A549 (cell line): ENCODE measurements at regions not wholly inside any gene's neighbourhood (a gene's known extent, or its start where the extent isn't known, plus 50 kb on each side); places are given as distances from the start of the nearest gene placed in this dataset.

ENCODE experiments used
- ATAC-seq, 2 experiments: fragments of 200-7000 bp in 1 of 2; fragments of >200 bp in 1 of 2; cut with Nextera tagmentation in 1 of 2; cut with Tn5 transposase in 1 of 2; 3 replicates each; pipeline versions ENCODE4 v1.8.0 to v1.9.1; 2018 to 2020; ENCODE audit warnings: mild to moderate bottlenecking in 1 of 2, moderate library complexity in 1 of 2
- CTCF ChIA-PET: fragments of 300-600 bp; sonication (Branson Sonifier 250); formaldehyde crosslinking; extraction: SDS; loops from one replicate; lab custom pipeline; 2021; ENCODE audit warnings: antibody characterized with exemption, inconsistent platforms; lab: Yijun Ruan, JAX
- POLR2A ChIA-PET: fragments of 350-600 bp; formaldehyde crosslinking; extraction: SDS; loops from one replicate; lab custom pipeline; 2021; ENCODE audit warnings: antibody characterized with exemption, inconsistent platforms; lab: Yijun Ruan, JAX
- DNase-seq, 2 experiments: peaks; one replicate each; pipeline versions ENCODE4 v3.0.0 to v3.0.0-alpha.2; 2011 to 2016; ENCODE audit warnings: low read depth in 1 of 2, low spot score in 1 of 2
- FAIRE-seq: peaks from 2 replicates; lab custom pipeline; 2011; peaks lifted over from hg19 to GRCh38; lab: Jason Lieb, UNC
- H3K27ac ChIP-seq, 2 experiments: fragments of >200 bp; sonication (Bioruptor Twin); formaldehyde crosslinking; 3 replicates each; pipeline ENCODE4 v1.5.1; 2016 to 2017
- H3K4me1 ChIP-seq: fragments of >200 bp; sonication (Bioruptor Twin); formaldehyde crosslinking; 3 replicates; pipeline ENCODE4 v1.6.1; 2016
- H3K4me2 ChIP-seq: fragments of >200 bp; sonication (Bioruptor Twin); formaldehyde crosslinking; 3 replicates; pipeline ENCODE4 v1.6.1; 2016
- H3K4me3 ChIP-seq: fragments of >200 bp; sonication (Bioruptor Twin); formaldehyde crosslinking; 3 replicates; pipeline ENCODE4 v1.5.1; 2016
- H3K9me3 ChIP-seq: fragments of >200 bp; sonication (Bioruptor Twin); formaldehyde crosslinking; 3 replicates; pipeline ENCODE4 v1.6.1; 2016
- BCL3 ChIP-seq: fragments of >200 bp; sonication (Bioruptor Twin); formaldehyde crosslinking; IDR thresholded peaks from 3 replicates; pipeline ENCODE4 v1.6.1; 2016
- CBX8 ChIP-seq: fragments of 200-600 bp; sonication (generic); IDR thresholded peaks from 2 replicates; pipeline ENCODE4 v1.6.1; 2016
- CHD4 ChIP-seq: fragments of 200-600 bp; sonication (generic); IDR thresholded peaks from 2 replicates; pipeline ENCODE4 v1.6.1; 2016; ENCODE audit warnings: antibody characterized with exemption, mild to moderate bottlenecking, borderline replicate concordance
- FOSB ChIP-seq: fragments of 250-450 bp; sonication (Bioruptor Pico); IDR thresholded peaks from 2 replicates; pipeline ENCODE4 v1.5.0; 2020; ENCODE audit warnings: mild to moderate bottlenecking, moderate library complexity
- FOSL2 ChIP-seq, 2 experiments: fragments of 450-650 bp in 1 of 2; fragments of >200 bp in 1 of 2; sonication (Bioruptor Twin) in 1 of 2; formaldehyde crosslinking; IDR thresholded peaks; 2 replicates each; pipeline versions ENCODE4 v1.5.0 to v1.6.1; 2016 to 2020; ENCODE audit warnings: mild to moderate bottlenecking in 1 of 2, moderate library complexity in 1 of 2
- HEYL ChIP-seq: fragments of 250-450 bp; sonication (Bioruptor Pico); IDR thresholded peaks from 2 replicates; pipeline ENCODE4 v1.8.0; 2021; ENCODE audit warnings: mild to moderate bottlenecking, moderate library complexity
- HOXB5 ChIP-seq: fragments of 250-450 bp; sonication (Bioruptor Pico); IDR thresholded peaks from 2 replicates; pipeline ENCODE4 v1.5.0; 2020; ENCODE audit warnings: mild to moderate bottlenecking, moderate library complexity
- JUN ChIP-seq, 2 experiments: fragments of >200 bp; sonication (Bioruptor Twin); formaldehyde crosslinking; IDR thresholded peaks; 2 replicates in 1 of 2; 3 replicates in 1 of 2; pipeline ENCODE4 v1.6.1; 2016 to 2017
- KDM1A ChIP-seq: fragments of 200-600 bp; sonication (generic); IDR thresholded peaks from 2 replicates; pipeline ENCODE4 v1.6.1; 2016; ENCODE audit warnings: low read depth, mild to moderate bottlenecking
- MAFK ChIP-seq: fragments of 450-650 bp; IDR thresholded peaks from 2 replicates; pipeline ENCODE4 v1.6.1; 2014; ENCODE audit not compliant: partially characterized antibody
- NR3C1 ChIP-seq: fragments of >200 bp; sonication (Bioruptor Twin); formaldehyde crosslinking; IDR thresholded peaks from 3 replicates; pipeline ENCODE4 v1.6.1; 2017
- REST ChIP-seq: fragments of 200-600 bp; sonication (generic); IDR thresholded peaks from 2 replicates; pipeline ENCODE4 v1.6.1; 2016; ENCODE audit warnings: antibody characterized with exemption, mild to moderate bottlenecking, moderate library complexity
- TP53 ChIP-seq: fragments of 250-450 bp; sonication (Bioruptor Pico); IDR thresholded peaks from 2 replicates; pipeline ENCODE4 v1.5.0; 2021; ENCODE audit warnings: mild to moderate bottlenecking, moderate library complexity
- ZSCAN20 ChIP-seq: fragments of 250-450 bp; sonication (Bioruptor Pico); IDR thresholded peaks from 2 replicates; pipeline ENCODE4 v1.8.0; 2022; ENCODE audit warnings: mild to moderate bottlenecking, moderate library complexity
- WGBS: methylation state at CpG from one replicate; pipeline ENCODE4 v1.1.6; 2017; ENCODE audit errors: missing lambda C conversion rate; 5-methylcytosine and 5-hydroxymethylcytosine counted together

DNA sequence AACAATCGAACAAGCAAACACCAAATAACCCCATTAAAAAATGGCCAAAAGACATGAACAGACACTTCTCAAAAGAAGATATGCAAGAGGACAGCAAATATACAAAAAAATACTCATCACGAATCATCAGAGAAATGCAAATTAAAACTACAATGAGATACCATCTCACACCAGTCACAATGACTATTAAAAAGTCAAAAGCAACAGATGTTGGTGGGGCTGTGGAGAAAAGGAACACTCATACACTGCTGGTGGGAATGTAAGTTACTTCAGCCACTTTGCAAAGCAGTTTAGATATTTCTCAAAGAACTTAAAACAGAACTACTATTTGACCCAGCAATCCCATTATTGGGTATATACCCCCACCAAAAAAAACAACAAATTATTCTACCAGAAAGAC lies 51.3 kb upstream of the FLI1 start:
- no peak overlapping the region for H3K4me2 ChIP-seq
- FAIRE-seq: no peak
- no peak overlapping the region for H3K27ac ChIP-seq
- DNase-seq: no peak
- no peak for TF ChIP-seq CHD4
- TF ChIP-seq NR3C1: no peak
- no peak for TF ChIP-seq FOSL2 (IDR thresholded peaks at IDR 0.05)
- no peak for TF ChIP-seq FOSL2 (CRISPR knock-in tag; IDR thresholded peaks at IDR 0.05)
- no peak for TF ChIP-seq HOXB5 (CRISPR knock-in tag)
- no peak for TF ChIP-seq MAFK
- TF ChIP-seq ZSCAN20 (CRISPR knock-in tag): no peak
- TF ChIP-seq HEYL (CRISPR knock-in tag): no peak
- TF ChIP-seq REST: no peak
- TF ChIP-seq CBX8: no peak
- TF ChIP-seq BCL3: no peak
- TF ChIP-seq FOSB: no peak
- H3K4me1 ChIP-seq: no peaks in the 10 kb centered on the region
- no peak for ATAC-seq
- H3K4me3 ChIP-seq: no peak overlapping the region
- ChIA-PET CTCF (no interaction called here), POLR2A (no interaction called here)
- 34% methylated on average over 2 of the region's 2 CpGs for WGBS
- H3K9me3 ChIP-seq: no peaks in the 10 kb centered on the region

DNA sequence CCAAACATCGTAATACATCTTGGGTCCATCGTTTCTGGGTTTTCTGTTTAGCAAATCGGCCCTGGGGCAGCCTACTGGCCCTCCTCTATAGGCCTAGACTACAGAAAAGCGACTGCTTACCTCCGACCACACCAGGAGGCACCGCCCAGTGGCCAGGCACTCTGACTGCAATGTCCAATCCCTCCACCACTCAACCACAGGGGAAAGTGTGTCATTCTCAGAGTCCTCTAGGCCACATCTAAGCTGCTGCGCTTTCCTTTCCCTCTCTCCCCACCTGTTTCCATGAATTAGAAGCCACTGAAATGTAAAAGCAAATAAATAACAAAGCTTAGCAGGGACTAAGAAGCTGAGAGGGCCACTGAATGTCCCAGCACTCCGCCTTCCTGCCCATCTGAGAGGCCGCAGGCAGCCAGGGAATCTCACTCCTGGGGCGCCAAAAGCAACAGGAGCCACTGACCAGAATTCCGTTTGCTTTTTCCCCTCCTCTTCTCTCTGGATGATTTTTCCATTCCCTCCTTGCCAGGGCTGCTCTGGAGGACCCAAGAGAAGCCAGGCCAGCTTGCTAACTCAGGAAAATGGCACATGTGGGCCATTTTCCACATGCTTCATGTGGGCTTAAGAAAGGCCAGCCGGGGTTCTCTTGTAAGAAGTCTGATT lies 50.1 kb upstream of the FLI1 start:
- DNase-seq (no peak), ATAC-seq (peak in 1 of 2 experiments; percentile 68; a peak in 1 of 6 replicates), FAIRE-seq (no peak)
- H3K4me1 ChIP-seq: no peaks in the 10 kb centered on the region
- no peak overlapping the region for H3K27ac ChIP-seq
- TF ChIP-seq JUN (IDR thresholded peaks at IDR 0.05) (no peak), TP53 (no peak), KDM1A (no peak)
- no peak overlapping the region for H3K4me2 ChIP-seq
- CTCF ChIA-PET: interaction anchor here (2.1 kb wide), 1 partner anchor 13 kb away, joined by 7 read pairs; no protein-coding TSS in a partner anchor
- WGBS: 60% methylated on average over 12 of the region's 12 CpGs
- POLR2A ChIA-PET: no interaction called here
- H3K9me3 ChIP-seq: no peaks in the 10 kb centered on the region
- no peak overlapping the region for H3K4me3 ChIP-seq
